HK-2 (cell line): ENCODE measurements at regions not wholly inside any gene's neighbourhood (a gene's known extent, or its start where the extent isn't known, plus 50 kb on each side); places are given as distances from the start of the nearest gene placed in this dataset.

ENCODE experiments used
- DNase-seq: peaks from one replicate; pipeline ENCODE4 v3.0.0-alpha.2; 2018; ENCODE audit not compliant: unreplicated experiment

GRCh38 chr3:104734627-104735026 is 632.1 kb upstream of the ALCAM start:
- no peak for DNase-seq

GRCh38 chr3:104735691-104736090 is 631.0 kb upstream of the ALCAM start:
- DNase-seq: no peak

- no peak for DNase-seq
Observed at GRCh38 chr3:104738271-104738670, 628.4 kb upstream of the ALCAM start.

- DNase-seq: no peak
Observed at GRCh38 chr3:104740874-104741379, 625.8 kb upstream of the ALCAM start.

- DNase-seq: no peak
Observed at GRCh38 chr3:104742044-104742443, 624.7 kb upstream of the ALCAM start.

GRCh38 chr3:104745313-104745712 is 621.4 kb upstream of the ALCAM start:
- no peak for DNase-seq

- DNase-seq: no peak
Observed at GRCh38 chr3:104746056-104746455, 620.7 kb upstream of the ALCAM start.

GRCh38 chr3:104750581-104750980 is 616.1 kb upstream of the ALCAM start:
- DNase-seq: no peak

- DNase-seq: no peak
Observed at GRCh38 chr3:104755791-104756190, 610.9 kb upstream of the ALCAM start.

- no peak for DNase-seq
Observed at GRCh38 chr3:104763007-104763406, 603.7 kb upstream of the ALCAM start.

- no peak for DNase-seq
Observed at GRCh38 chr3:104764496-104764895, 602.2 kb upstream of the ALCAM start.

- DNase-seq: no peak
Observed at GRCh38 chr3:104768886-104769285, 597.8 kb upstream of the ALCAM start.

- no peak for DNase-seq
Observed at GRCh38 chr3:104779324-104779723, 587.4 kb upstream of the ALCAM start.

- DNase-seq: no peak
Observed at GRCh38 chr3:104781112-104781511, 585.6 kb upstream of the ALCAM start.

GRCh38 chr3:104785947-104786346 is 580.8 kb upstream of the ALCAM start:
- peak; percentile 2 for DNase-seq

GRCh38 chr3:104787306-104787705 is 579.4 kb upstream of the ALCAM start:
- DNase-seq: no peak

- DNase-seq: no peak
Observed at GRCh38 chr3:104788807-104789206, 577.9 kb upstream of the ALCAM start.

GRCh38 chr3:104791331-104791730 is 575.4 kb upstream of the ALCAM start:
- no peak for DNase-seq

- no peak for DNase-seq
Observed at GRCh38 chr3:104796556-104796955, 570.2 kb upstream of the ALCAM start.

- no peak for DNase-seq
Observed at GRCh38 chr3:104805042-104805441, 561.7 kb upstream of the ALCAM start.

- no peak for DNase-seq
Observed at GRCh38 chr3:104805508-104805907, 561.2 kb upstream of the ALCAM start.

- DNase-seq: no peak
Observed at GRCh38 chr3:104810896-104811295, 555.8 kb upstream of the ALCAM start.

- DNase-seq: no peak
Observed at GRCh38 chr3:104816008-104816407, 550.7 kb upstream of the ALCAM start.

- no peak for DNase-seq
Observed at GRCh38 chr3:104816716-104817115, 550.0 kb upstream of the ALCAM start.

GRCh38 chr3:104819333-104819732 is 547.4 kb upstream of the ALCAM start:
- DNase-seq: no peak
